GM18909 (cell line): ENCODE measurements at regions not wholly inside any gene's neighbourhood (a gene's known extent, or its start where the extent isn't known, plus 50 kb on each side); places are given as distances from the start of the nearest gene placed in this dataset.

Source experiments
- ATAC-seq: cut with Tn5 transposase; IDR thresholded peaks from one replicate; pipeline ENCODE4 v1.9.1; 2021; ENCODE audit warnings: mild to moderate bottlenecking; ENCODE audit not compliant: unreplicated experiment, poor library complexity

DNA sequence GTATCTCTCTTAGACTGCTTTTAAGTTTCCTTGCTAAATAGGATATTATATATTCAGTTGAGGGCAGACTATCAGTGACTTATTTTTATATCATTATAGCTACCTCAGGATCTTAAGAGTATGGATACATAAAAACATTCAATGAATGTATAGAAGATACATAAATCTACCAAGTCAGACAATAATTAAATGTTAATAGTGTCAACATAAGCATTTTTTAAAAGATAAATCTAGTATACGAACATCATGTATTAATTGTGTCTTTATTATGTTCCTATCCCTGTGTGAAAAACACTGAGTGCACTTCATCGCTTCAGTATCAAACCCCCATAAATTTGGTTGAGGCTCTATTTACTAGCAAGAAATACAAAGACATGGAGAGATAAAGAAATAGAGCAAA, 242.8 kb downstream of the CRPPA start:
- ATAC-seq = no peak

DNA sequence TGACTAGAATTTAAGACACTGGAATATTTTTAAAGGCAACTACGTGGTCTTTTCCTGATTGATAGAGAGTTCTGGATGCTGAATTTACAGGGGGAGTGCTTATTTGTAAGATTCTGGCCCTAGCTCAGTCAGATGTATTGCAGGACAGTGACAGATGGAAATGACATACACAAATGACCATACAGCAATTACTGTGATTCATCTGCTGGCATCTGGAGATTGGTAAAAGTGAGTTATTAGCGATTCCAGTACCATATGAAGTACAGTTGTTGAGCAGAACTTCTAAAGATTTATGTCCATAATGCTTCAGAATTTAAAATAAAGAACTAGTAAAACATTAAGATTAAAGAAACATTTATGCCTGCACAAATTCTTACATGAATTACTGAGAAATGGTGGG, 243.2 kb downstream of the CRPPA start:
- ATAC-seq = no peak

DNA sequence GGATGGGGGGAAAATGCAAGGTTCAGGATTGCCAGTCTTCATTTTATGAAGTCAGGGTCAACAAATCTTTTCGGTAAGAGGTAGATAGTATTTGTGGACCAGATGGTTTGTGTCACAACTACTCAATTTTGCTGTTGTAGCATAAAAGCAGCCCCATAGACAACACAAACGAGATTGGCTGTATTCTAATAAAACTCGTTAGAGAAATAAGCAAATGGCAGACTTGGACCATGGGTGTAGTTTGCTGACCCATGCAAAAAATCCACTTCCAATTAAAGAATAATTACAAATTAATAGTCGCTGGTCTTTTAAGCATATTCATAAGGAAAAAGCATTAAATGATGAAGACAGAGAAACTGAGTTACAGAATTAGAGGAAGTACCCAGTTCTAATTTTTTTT, 247.1 kb downstream of the CRPPA start:
- no peak for ATAC-seq

DNA sequence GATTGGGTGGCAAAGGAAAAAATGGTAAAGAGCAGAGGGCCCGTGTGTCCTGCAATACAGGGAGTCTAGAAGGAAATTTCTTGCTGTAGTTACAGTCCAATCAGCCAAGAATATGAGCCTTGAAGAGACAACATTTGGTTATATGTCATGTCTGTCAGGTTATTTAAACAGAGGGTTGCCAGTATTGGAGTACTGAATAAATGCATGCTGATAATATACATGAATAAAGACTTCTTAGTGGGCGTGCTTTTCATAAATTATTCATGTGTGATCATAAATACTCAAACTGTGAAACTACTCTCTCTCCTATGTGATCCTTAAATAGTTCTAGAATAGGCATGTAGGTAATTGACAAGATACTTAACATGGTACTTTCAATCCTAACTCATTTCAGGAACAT, 249.0 kb downstream of the CRPPA start:
- no peak for ATAC-seq

DNA sequence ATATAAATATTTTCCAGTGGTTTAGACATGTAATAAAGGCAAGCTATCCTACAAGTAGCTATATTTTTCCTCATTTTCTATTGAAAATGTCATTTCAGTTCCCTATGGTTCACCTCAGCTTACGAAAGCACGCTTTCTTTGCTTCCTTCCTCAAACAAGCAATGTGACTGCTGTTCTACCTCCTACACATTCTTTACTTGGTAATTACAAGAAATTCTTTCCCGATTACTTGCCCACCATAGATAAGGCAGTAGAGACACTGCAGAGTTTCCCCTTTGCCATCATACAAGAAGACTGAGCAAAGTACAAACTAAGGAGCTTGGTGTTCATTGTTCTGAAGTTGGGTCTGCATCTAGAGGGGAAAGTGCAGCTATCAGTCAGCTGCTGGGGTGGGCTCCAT, 249.4 kb downstream of the CRPPA start:
- no peak for ATAC-seq

DNA sequence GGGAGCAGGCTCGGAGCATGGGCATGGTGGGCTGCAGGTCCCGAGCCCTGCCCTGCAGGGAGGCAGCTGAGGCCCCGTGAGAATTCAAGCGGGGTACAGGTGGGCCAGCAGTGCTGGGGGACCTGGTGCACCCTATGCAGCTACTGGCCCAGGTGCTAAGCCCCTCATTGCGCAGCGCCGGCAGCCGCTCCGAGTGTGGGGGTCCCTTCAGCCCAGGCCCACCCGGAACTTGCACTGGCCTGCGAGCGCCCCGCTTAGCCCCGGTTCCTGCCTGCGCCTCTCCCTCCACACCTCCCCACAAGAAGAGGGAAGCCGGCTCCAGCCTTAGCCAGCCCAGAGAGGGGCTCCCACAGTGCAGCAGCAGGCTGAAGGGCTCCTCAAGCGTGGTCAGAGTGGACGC, 250.7 kb downstream of the CRPPA start:
- ATAC-seq = no peak

DNA sequence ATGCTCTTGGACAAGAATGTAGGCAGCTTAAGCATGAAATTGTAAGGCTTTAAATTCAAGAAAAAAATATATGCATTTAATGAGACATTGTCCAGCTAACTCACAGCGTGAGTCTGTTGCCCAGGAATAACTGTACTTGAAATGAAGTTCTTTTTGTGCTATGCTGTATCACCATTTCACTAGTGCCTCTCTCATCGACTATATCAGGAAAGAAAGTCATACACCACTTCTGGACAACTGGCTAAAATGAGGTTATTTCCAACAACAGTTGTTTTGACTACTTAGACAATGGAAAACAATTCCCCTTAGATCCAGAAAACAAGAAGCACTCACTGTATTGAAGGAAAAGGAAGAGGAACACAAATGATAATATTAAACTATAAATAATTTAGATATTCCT, 251.8 kb downstream of the CRPPA start:
- ATAC-seq = no peak

DNA sequence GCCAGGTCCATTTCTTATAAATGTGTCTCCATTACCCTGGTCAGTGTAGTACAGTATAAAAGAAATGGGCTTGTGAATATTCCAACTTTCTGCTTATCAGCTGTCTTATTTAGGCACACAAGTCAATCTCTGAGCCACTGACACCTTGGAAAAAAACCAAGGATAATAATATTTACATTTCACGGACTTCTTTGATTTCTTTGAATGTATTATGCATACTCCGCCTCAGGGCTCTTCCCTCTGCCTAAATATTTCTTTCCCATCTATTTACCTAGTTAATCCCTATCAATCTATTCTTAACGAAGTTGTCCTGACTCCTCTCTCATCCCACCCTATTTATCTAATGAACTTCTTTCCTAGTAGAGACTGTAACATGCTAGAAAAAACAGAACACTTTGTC, 253.8 kb downstream of the CRPPA start:
- ATAC-seq = no peak

DNA sequence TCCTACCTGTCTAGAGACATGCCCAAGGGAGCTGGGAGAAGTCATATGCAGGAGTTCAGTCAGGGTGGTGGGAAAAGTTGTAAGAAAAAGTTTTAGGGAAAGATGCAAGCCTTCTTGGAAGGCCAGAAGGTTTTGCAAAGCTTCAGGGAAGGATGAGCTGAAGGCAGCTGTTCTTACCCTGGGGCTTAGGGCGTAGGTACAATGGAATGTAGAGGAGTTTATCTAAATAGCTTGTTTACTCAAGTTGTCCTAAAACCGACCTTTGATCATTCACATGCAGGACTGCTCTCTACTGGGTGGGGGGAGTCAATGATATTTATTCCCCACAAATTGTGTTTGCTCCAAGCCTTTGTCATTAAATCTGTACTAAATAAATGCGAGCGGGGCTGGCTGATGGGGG, 277.0 kb downstream of the CRPPA start:
- no peak for ATAC-seq

DNA sequence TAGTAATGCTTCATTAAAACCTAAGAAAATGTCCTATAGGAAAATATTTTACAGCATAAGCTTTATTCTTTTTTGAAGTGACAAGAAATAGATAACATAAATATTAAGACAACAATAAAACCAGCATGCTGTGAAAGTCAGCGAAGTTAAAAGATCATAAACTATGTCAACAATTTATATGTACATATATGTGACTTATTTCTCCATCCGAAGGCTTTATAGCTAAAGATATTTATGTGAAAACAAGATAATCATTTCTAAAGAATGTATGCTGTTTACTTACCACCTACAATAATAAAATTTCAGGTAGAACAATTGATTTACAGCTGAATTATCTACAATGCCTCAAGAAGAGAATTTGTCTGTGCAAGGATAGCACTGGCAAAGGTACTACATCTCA, 283.4 kb downstream of the CRPPA start:
- ATAC-seq = no peak

DNA sequence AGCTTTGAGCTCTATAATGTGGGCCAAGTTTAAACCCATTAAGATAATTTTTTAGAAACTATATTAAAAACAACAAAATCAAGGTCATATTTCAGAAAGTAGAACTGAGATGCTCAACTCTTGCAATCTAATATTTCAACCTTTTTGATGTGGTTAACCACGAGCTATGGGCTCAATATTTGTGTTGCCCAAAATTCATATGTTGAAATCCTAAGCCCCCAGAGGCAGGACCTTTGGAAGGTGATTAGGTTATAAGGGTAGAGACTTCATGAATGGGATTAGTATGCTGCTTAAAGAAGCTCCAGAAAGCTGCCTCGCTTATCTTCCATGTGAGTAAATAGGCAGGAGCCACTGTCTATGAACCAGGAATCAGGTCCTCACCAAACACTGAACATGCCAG, 284.4 kb downstream of the CRPPA start:
- no peak for ATAC-seq

DNA sequence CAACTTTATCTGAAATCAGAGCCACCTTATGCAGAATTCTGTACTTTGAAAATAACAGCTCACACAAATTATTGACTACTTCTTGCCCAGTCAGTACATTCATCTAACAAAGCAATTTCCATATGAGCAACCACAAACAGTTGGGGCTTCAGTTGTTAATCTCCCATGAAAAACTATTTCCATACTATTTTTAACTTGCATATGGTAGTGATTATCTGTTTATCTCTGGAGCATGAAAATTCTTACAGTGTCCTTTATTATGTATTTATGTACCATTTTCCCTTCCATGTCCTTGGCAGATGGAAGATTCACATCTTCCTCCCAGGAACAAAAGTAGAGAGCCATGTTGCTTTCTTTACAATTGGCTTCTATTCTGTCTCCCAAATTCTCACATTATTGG, 285.7 kb downstream of the CRPPA start:
- no peak for ATAC-seq

DNA sequence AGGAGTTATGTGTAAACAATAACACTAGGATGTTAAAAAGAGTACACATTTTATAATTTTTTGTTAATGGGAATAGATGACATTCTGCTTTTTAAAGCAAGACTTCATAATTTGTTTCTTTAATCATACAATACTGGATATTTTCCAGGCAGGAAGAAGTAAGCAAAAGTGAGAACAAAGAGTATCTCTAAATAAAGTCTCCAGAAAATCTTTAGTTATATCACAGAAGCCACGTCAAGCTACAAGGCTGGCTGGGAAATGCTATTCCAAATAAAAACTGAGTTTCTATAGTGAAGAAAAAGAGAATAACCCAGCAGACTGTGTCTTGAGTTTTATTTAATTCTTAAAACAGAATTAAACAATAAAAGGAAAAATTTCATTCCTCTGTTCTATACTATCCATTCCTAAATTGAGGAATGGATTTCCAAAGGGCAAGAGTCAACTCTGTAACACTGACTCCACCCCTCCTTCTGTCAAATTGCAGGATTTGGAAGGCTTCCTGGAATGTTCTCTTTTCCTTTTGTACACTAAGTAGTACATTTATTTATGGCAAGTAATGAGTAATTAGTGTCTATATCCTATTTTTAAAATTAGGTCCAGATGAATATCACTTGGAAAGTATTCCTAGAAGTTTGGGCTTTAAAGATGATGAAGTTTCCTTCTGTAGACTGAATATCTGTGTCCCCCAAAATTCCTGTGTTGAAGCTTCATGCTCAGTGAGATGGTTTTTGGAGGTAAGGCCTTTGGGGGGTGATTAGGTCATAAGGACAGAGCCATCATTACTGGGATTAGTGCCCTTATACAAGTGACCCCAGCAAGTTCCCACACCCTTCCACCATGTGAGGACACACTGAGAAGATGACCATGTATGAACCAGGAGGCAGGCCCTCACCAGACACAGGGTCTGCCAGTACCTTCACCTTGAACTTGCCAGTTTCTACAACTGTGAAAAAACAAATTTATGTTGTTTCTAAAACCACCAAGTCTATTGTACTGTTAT, 290.9 kb downstream of the CRPPA start:
- ATAC-seq = no peak

DNA sequence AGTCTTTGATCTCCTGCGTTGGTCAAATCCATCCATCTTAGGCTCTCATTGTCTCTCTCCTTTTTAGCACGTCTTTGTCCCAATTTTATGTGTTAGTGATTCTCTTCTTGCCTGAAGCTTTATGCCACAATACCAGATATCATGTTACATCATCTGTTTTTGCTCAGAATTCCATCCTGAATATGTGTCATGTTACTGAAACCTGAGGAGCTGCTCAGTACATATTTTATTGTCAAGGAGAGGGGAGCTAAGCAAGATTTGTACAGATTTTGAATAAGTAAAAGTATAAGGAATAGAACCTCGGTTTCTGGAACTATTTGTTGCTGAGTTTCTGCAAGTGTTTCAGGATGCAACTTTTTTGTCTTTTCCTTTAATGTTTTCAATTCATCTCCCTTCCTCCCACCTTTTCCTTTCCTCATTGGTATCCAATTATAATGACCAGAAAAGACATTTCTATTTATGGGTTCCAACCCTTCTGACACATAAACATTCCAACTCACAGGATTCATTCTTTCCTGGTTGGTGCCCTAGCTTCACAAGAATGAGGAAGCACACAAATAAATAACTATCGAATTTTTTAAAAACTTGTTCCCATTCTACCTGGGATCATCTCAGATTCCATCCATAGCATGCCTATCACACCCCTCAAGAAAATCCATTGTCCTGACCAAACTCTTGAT, 291.8 kb downstream of the CRPPA start:
- ATAC-seq = no peak

DNA sequence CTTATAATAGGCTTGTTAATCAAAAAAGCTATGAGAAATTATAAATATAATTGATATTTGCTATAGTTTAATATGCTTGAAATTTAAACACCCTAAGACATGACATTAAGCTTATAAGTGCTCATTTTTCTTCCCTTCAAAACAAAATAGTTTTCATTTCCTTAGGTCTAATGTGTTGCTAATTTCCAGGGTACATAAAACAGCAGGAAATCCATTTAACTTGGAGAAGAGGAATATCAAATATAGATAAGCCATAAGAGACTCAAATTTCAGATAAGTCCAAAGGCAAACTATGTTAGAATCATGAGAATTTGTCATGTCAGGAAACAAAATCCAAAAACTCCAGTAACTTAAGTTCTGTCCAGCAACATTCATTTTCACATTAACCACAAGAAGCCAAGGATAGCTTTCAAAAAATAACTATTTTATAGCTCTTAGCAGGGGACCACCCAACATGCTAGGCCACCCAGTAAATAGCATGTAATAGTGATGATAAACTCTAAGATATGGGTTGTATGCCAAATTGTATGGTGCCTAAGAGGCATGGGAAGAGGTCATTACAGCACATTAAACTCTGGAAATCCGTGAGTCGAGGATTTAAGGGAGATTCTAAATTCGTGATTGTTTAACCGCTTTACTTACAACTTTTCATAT, 298.1 kb downstream of the CRPPA start:
- ATAC-seq = no peak

DNA sequence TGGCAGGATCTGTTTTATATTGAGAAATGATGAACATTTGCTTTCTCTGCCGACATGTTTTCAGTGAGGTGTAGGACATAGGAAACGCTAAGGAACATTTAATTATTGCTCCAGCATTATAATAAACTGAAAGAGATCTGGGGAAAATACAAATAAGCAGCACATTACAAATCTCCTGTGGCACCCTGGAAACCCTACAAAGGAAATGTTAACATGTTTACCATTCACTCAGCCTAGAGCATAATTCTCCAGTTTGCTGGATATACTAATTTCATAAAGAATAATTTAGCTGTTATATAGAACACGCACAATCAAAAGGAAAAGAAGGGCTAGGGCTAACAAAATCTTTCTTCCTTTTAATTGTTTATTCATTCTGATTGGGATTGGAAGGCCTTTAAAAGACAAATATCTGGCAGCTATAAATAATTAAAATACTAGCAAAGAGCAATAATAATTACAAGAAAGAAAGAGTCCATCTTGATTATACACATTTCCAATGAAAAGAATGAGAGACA, 299.4 kb downstream of the CRPPA start:
- ATAC-seq = no peak

DNA sequence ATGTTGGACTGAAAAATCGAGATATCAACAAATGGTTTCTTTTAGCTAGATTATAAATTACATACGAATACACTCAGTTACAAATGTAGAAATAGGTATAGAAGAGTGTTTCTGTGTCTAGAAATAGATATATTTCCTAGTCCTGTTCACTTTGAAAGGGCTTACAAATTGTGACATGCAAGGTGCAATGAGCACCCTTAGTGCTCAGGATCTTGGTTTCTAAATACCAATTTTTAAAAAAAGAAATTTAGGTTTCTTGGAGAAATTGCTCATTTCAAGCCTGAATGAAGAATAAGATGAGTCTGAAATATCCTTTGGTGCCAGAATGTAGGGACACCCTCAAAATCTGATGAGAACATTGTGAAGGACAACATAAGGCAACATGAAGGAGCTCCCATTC, 306.0 kb downstream of the CRPPA start:
- ATAC-seq = no peak

DNA sequence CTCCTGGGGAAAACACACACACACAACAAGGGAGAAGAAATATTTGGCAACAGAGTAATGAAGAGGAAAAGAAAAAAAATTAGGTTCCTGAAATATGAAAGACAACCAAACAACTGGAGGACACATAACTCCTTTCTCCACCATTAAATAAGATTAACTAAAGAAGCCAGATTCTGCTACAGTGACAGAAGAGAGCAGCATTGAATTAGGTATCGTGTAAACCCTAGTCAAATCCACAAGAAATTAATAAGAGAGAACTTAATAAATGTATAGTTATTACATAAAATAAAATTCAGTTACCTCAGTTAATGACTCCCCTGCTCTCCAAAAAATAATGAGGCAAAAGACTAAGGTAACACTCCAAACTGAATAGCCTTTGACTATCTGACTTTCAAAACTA, 306.7 kb downstream of the CRPPA start:
- no peak for ATAC-seq

DNA sequence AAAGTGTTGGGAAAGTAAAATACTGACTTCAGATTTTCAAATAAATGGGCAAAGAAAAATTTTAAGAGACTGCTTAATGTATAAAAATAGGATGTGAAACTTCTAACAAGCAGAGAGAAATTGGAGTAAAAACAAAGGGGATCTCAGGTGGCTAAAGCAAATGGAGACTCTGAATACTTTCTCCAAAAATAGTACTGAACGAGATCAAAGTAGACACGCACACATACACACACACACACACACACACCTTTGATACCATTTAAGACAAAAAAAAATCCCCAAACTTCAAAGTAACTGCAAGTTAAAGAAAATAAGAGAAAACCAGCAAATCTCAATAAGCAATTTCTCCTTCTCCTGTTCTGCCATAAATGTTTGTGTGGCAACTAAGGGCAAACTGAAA, 307.3 kb downstream of the CRPPA start:
- ATAC-seq = no peak

DNA sequence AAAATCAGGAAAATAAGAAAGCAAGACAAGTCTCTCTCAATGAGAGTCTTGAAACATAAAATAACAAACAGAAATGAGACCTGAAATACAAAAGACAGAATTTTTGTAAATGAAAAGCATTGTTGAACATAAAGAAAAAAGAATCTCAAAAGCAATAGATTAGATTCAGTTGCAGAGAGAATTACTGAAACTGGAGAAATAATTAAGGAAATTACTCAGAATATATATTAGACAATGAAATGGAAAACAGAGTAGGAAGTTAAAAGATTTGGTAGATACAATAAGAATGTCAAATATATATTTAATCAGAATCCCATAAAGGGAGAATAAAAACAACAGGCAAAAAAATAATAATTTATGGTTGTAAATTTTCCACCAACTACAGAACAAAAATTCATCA, 308.3 kb downstream of the CRPPA start:
- no peak for ATAC-seq

DNA sequence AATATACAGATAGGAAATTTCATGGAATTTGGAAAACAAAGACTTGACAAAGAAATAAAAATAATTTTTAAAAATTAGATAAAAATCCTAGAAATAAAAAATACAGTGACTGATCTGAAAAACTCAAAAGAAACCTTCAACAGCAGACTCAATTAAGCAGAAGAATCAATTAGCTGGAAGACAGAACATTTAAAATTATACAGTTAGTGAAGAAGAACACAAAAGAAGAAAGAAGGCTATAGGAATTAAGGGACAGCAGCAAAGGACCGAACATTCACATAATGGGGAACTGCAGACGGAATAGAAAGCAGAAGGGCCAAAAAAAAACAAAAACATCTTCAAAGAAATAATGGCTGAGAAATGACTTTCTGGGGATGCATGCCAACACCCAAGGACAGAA, 314.5 kb downstream of the CRPPA start:
- ATAC-seq = no peak
